ENCODE measurements at regions not wholly inside any gene's neighbourhood (a gene's known extent, or its start where the extent isn't known, plus 50 kb on each side); places are given as distances from the start of the nearest gene placed in this dataset.

DNA sequence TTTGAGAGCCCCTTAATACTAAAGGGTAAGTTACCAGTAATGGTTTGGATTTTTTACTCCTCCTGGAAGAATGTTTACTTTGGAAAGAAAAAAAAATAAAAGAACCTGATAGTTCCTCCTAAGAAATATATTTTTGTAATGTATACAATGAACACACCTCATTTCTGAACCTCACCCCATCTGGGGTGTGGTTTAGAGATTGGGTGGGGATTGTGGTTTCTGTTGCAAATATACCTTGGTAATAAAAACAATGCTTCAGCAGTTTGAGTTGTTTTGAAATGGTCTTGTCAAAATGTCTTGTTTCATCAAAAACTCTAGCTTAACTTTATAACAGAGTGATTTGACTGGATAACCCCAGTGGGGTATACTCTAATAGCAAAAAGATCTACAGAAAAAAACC is 448.9 kb upstream of the MEIS1 start:
- TF ChIP-seq, protein P1, sequence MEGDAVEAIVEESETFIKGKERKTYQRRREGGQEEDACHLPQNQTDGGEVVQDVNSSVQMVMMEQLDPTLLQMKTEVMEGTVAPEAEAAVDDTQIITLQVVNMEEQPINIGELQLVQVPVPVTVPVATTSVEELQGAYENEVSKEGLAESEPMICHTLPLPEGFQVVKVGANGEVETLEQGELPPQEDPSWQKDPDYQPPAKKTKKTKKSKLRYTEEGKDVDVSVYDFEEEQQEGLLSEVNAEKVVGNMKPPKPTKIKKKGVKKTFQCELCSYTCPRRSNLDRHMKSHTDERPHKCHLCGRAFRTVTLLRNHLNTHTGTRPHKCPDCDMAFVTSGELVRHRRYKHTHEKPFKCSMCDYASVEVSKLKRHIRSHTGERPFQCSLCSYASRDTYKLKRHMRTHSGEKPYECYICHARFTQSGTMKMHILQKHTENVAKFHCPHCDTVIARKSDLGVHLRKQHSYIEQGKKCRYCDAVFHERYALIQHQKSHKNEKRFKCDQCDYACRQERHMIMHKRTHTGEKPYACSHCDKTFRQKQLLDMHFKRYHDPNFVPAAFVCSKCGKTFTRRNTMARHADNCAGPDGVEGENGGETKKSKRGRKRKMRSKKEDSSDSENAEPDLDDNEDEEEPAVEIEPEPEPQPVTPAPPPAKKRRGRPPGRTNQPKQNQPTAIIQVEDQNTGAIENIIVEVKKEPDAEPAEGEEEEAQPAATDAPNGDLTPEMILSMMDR (IDR thresholded peaks at IDR 0.05; ENCODE audit: insufficient read depth, low read length, poor library complexity, severe bottlenecking) = no peak
- TF ChIP-seq EZH2phosphoT487 (conservative IDR thresholded peaks at IDR 0.05; ENCODE audit: low read length) = no peak
